Neutrophil (primary cell): ENCODE measurements at regions not wholly inside any gene's neighbourhood (a gene's known extent, or its start where the extent isn't known, plus 50 kb on each side); places are given as distances from the start of the nearest gene placed in this dataset.

Experiments used
- H3K27ac ChIP-seq: fragments of 200-600 bp; sonication (generic); 2 replicates; pipeline ENCODE4 v1.5.1; 2016; ENCODE audit warnings: mild to moderate bottlenecking, moderate library complexity
- H3K27me3 ChIP-seq: fragments of 200-600 bp; sonication (generic); 2 replicates; pipeline ENCODE4 v1.6.0; 2016; ENCODE audit warnings: mild to moderate bottlenecking
- H3K36me3 ChIP-seq: fragments of 200-600 bp; sonication (generic); 2 replicates; pipeline ENCODE4 v1.5.1; 2017
- H3K4me1 ChIP-seq, 2 experiments: fragments of 200-600 bp in 1 of 2; sonication (generic) in 1 of 2; 1 replicate in 1 of 2; 2 replicates in 1 of 2; pipeline versions ENCODE4 v1.5.1 to v1.6.1; 2013 to 2016; ENCODE audit warnings: low read depth in 1 of 2, low read length in 1 of 2, mild to moderate bottlenecking in 1 of 2, moderate library complexity in 1 of 2; ENCODE audit not compliant: control insufficient read depth in 1 of 2, insufficient read depth in 1 of 2
- H3K4me3 ChIP-seq, 2 experiments: fragments of 200-600 bp in 1 of 2; sonication (generic) in 1 of 2; 1 replicate in 1 of 2; 2 replicates in 1 of 2; pipeline ENCODE4 v1.5.1; 2013 to 2016; ENCODE audit warnings: low read depth in 1 of 2, low read length in 1 of 2, mild to moderate bottlenecking in 1 of 2, moderate library complexity in 1 of 2
- H3K9me3 ChIP-seq: fragments of 200-600 bp; sonication (generic); 2 replicates; pipeline ENCODE4 v1.5.1; 2016
- CTCF ChIP-seq: fragments of 200-600 bp; sonication (generic); IDR thresholded peaks from 2 replicates; pipeline ENCODE4 v1.5.1; 2016; ENCODE audit warnings: antibody characterized with exemption

GRCh38 chr6:140597181-140597580 lies 1222.7 kb upstream of the CITED2 start:
- no peak overlapping the region for H3K27ac ChIP-seq
- no peak overlapping the region for H3K4me3 ChIP-seq
- H3K4me1 ChIP-seq = no peaks in the 10 kb centered on the region
- no peaks in the 10 kb centered on the region for H3K27me3 ChIP-seq
- no peaks in the 10 kb centered on the region for H3K9me3 ChIP-seq
- no peak for TF ChIP-seq CTCF
- no peaks in the 10 kb centered on the region for H3K36me3 ChIP-seq

GRCh38 chr6:140594806-140595128 lies 1220.3 kb upstream of the CITED2 start:
- TF ChIP-seq CTCF = no peak
- Histone ChIP-seq H3K36me3 (no peaks in the 10 kb centered on the region), H3K27ac (no peak overlapping the region), H3K9me3 (no peaks in the 10 kb centered on the region), H3K27me3 (no peaks in the 10 kb centered on the region), H3K4me1 (no peaks in the 10 kb centered on the region), H3K4me3 (no peak overlapping the region)

- no peak for TF ChIP-seq CTCF
- no peak overlapping the region for H3K4me3 ChIP-seq
- no peak overlapping the region for H3K27ac ChIP-seq
- no peaks in the 10 kb centered on the region for H3K9me3 ChIP-seq
- H3K27me3 ChIP-seq = no peaks in the 10 kb centered on the region
- no peaks in the 10 kb centered on the region for H3K4me1 ChIP-seq
- no peaks in the 10 kb centered on the region for H3K36me3 ChIP-seq
Observed at GRCh38 chr6:140592877-140593276, 1218.4 kb upstream of the CITED2 start.

- Histone ChIP-seq H3K36me3 (no peaks in the 10 kb centered on the region), H3K27ac (no peak overlapping the region), H3K4me1 (no peaks in the 10 kb centered on the region), H3K4me3 (no peak overlapping the region), H3K9me3 (no peaks in the 10 kb centered on the region), H3K27me3 (no peaks in the 10 kb centered on the region)
- no peak for TF ChIP-seq CTCF
Observed at GRCh38 chr6:140590641-140591040, 1216.2 kb upstream of the CITED2 start.

GRCh38 chr6:140586426-140587061 lies 1212.1 kb upstream of the CITED2 start:
- no peaks in the 10 kb centered on the region for H3K4me1 ChIP-seq
- TF ChIP-seq CTCF = no peak

GRCh38 chr6:140581601-140582000 lies 1207.2 kb upstream of the CITED2 start:
- Histone ChIP-seq H3K27ac (no peak overlapping the region), H3K4me3 (no peak overlapping the region), H3K36me3 (no peaks in the 10 kb centered on the region), H3K27me3 (no peaks in the 10 kb centered on the region), H3K9me3 (peaks cover 3% of the 10 kb centered on the region), H3K4me1 (no peaks in the 10 kb centered on the region)
- TF ChIP-seq CTCF = no peak

More at GRCh38 chr6:140586426-140587061, 1212.1 kb upstream of the CITED2 start:
- Histone ChIP-seq H3K27ac (no peak overlapping the region), H3K36me3 (no peaks in the 10 kb centered on the region), H3K27me3 (no peaks in the 10 kb centered on the region), H3K4me3 (no peak overlapping the region), H3K9me3 (no peaks in the 10 kb centered on the region)
